Urinary bladder (tissue), 3 donors: ENCODE measurements at regions not wholly inside any gene's neighbourhood (a gene's known extent, or its start where the extent isn't known, plus 50 kb on each side); places are given as distances from the start of the nearest gene placed in this dataset.
A peak's percentile ranks its signal among the peaks of the same experiment; 100 is the strongest.
"Not testable (repeated sequence)": the region's sequence is repeated elsewhere in the genome, so short reads cannot be mapped to it uniquely, and the experiment has no call there.

Source experiments
- DNase-seq: peaks from one replicate; pipeline ENCODE4 v3.0.0-alpha.2; 2015; ENCODE audit errors: extremely low spot score
- H3K27ac ChIP-seq: one replicate; pipeline ENCODE4 v1.5.1; 2013; ENCODE audit warnings: low read depth, mild to moderate bottlenecking, moderate library complexity
- H3K36me3 ChIP-seq: one replicate; pipeline ENCODE4 v1.6.1; 2013; ENCODE audit warnings: mild to moderate bottlenecking, moderate library complexity; ENCODE audit not compliant: insufficient read depth
- H3K4me1 ChIP-seq: one replicate; pipeline ENCODE4 v1.6.1; 2013; ENCODE audit warnings: mild to moderate bottlenecking, moderate library complexity; ENCODE audit not compliant: insufficient read depth
- H3K4me3 ChIP-seq: one replicate; pipeline ENCODE4 v1.5.1; 2013; ENCODE audit warnings: low read depth, low read length
- whole genome bisulfite sequencing: extraction: QIAGEN DNeasy Blood & Tissue Kit; methylation state at CpG from one replicate; pipeline ENCODE4 v1.1.7; 2013; 5-methylcytosine and 5-hydroxymethylcytosine counted together
- donor health status: healthy with polysubstance abuse.
- donor health status: healthy.

- no peaks in the 10 kb centered on the region for H3K4me1 ChIP-seq
- 70% methylated on average over 1 of the region's 1 CpG for WGBS
Measured at GRCh38 chr9:79473704-79474103, 98.1 kb upstream of the TLE4 start.

DNA sequence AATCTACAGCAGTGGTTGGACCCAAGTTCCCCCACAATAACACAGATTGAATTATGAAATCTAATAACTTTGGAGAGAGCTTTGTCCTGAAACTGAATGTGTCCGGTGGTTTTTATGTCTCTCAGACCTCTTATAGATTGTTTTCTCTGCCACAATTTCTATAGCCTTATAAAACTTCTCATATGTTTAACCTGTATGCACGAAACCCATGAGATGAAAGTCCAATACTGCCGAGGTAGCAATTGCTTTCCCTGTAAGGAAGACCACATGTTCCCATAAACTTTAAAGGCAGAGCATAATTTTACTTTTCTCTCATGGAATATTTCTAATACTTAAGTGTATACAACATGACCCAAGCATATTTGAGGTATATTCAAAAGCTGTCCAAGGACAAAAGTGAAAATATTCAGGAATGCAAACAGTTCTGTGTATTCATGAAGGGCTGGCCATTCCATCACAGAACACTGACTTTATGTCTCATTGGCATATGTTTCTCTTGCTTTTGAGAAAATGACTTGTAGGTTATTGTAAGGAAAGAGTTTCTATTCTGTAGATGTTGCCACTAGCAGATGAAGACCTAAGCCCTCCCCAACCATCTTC, 94.4 kb upstream of the TLE4 start:
- no peaks in the 10 kb centered on the region for H3K36me3 ChIP-seq
- WGBS, result 82% methylated on average over 3 of the region's 3 CpGs

More at GRCh38 chr9:79473704-79474103, 98.1 kb upstream of the TLE4 start:
- no peak overlapping the region for H3K4me3 ChIP-seq
- H3K27ac ChIP-seq, result no peak overlapping the region
- H3K36me3 ChIP-seq, result no peaks in the 10 kb centered on the region
- no peak for DNase-seq

GRCh38 chr9:79477955-79478771, 93.6 kb upstream of the TLE4 start:
- DNase-seq, result no peak
- Histone ChIP-seq H3K4me1 (no peaks in the 10 kb centered on the region), H3K4me3 (no peak overlapping the region), H3K27ac (no peak overlapping the region), H3K36me3 (no peaks in the 10 kb centered on the region)
- 71% methylated on average over 5 of the region's 5 CpGs for WGBS

More for the DNA sequence above, 94.4 kb upstream of the TLE4 start:
- H3K27ac ChIP-seq, result no peak overlapping the region
- DNase-seq, result no peak
- no peak overlapping the region for H3K4me3 ChIP-seq
- no peaks in the 10 kb centered on the region for H3K4me1 ChIP-seq

GRCh38 chr9:79480639-79481038, 91.1 kb upstream of the TLE4 start:
- WGBS, result 90% methylated on average over 4 of the region's 4 CpGs
- no peak overlapping the region for H3K4me3 ChIP-seq

GRCh38 chr9:79481846-79482477, 89.8 kb upstream of the TLE4 start:
- no peak for DNase-seq
- no peak overlapping the region for H3K27ac ChIP-seq
- H3K4me3 ChIP-seq, result no peak overlapping the region
- 50% methylated on average over 5 of the region's 5 CpGs for WGBS
- no peaks in the 10 kb centered on the region for H3K36me3 ChIP-seq
- no peaks in the 10 kb centered on the region for H3K4me1 ChIP-seq

More at GRCh38 chr9:79480639-79481038, 91.1 kb upstream of the TLE4 start:
- Histone ChIP-seq H3K36me3 (no peaks in the 10 kb centered on the region), H3K27ac (no peak overlapping the region), H3K4me1 (no peaks in the 10 kb centered on the region)
- DNase-seq, result peak; percentile 46

GRCh38 chr9:79485258-79485657, 86.5 kb upstream of the TLE4 start:
- DNase-seq, result no peak
- Histone ChIP-seq H3K36me3 (no peaks in the 10 kb centered on the region), H3K27ac (no peak overlapping the region), H3K4me3 (no peak overlapping the region), H3K4me1 (no peaks in the 10 kb centered on the region)
- 47% methylated on average over 3 of the region's 3 CpGs for WGBS

- 43% methylated on average over 6 of the region's 6 CpGs for WGBS
- Histone ChIP-seq H3K4me1 (peaks cover 2% of the 10 kb centered on the region), H3K36me3 (no peaks in the 10 kb centered on the region), H3K27ac (no peak overlapping the region), H3K4me3 (no peak overlapping the region)
- DNase-seq, result peak; percentile 52
Measured at GRCh38 chr9:79489261-79490000, 82.3 kb upstream of the TLE4 start.

GRCh38 chr9:79490657-79491248, 81.0 kb upstream of the TLE4 start:
- Histone ChIP-seq H3K36me3 (no peaks in the 10 kb centered on the region), H3K4me3 (no peak overlapping the region), H3K4me1 (peaks cover 2% of the 10 kb centered on the region), H3K27ac (no peak overlapping the region)
- 76% methylated on average over 3 of the region's 3 CpGs for WGBS
- DNase-seq, result no peak

- H3K27ac ChIP-seq, result no peak overlapping the region
- H3K36me3 ChIP-seq, result no peaks in the 10 kb centered on the region
- DNase-seq, result no peak
- peaks cover 2% of the 10 kb centered on the region for H3K4me1 ChIP-seq
- 61% methylated on average over 3 of the region's 3 CpGs for WGBS
- no peak overlapping the region for H3K4me3 ChIP-seq
Measured at GRCh38 chr9:79492092-79493009, 79.4 kb upstream of the TLE4 start.

DNA sequence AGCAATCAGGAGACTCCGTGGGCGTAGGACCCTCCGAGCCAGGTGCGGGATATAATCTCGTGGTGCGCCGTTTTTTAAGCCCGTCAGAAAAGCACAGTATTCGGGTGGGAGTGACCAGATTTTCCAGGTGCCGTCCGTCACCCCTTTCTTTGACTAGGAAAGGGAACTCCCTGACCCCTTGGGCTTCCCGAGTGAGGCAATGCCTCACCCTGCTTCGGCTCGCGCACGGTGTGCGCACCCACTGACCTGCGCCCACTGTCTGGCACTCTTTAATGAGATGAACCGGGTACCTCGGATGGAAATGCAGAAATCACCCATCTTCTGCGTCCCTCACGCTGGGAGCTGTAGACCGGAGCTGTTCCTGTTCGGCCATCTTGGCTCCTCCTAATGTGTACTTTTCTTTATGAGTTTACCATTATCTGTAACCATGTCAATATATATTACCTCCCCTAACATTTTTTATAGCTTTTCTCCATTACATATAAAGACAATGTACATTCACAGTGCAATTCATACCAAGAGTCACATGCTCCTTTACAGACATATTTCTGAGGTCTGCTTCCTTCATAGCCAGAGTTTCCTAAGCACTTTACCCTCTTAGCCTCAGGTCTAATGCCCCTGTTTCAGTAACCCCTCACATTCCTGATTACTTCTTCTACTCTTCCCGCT, 71.4 kb upstream of the TLE4 start:
- not testable (repeated sequence) for H3K27ac ChIP-seq, H3K4me1 ChIP-seq, DNase-seq, H3K4me3 ChIP-seq, H3K36me3 ChIP-seq
- 92% methylated on average over 25 of the region's 25 CpGs for WGBS

GRCh38 chr9:79501546-79501945, 70.2 kb upstream of the TLE4 start:
- WGBS, result 94% methylated on average over 2 of the region's 2 CpGs
- Histone ChIP-seq H3K27ac (no peak overlapping the region), H3K36me3 (no peaks in the 10 kb centered on the region), H3K4me3 (no peak overlapping the region), H3K4me1 (no peaks in the 10 kb centered on the region)
- DNase-seq, result no peak

DNA sequence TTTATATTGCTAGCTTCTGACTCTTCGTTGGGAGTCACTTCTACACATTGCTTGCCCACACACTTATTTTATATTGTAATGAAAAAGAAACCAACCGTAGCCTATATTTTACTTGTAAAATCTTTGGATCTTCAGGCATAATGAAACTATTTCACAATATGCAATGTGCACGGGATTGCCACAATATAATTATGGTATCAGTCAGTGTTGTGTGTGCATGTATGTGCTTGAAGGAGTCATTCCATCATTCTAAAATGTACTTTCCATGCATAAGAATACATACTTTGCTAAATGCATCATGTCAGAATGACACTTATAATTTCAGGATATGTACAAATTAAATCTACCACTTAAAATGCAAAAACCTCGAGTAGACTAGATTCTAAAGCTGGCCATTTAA, 64.0 kb upstream of the TLE4 start:
- Histone ChIP-seq H3K4me3 (no peak overlapping the region), H3K27ac (no peak overlapping the region), H3K36me3 (no peaks in the 10 kb centered on the region), H3K4me1 (no peaks in the 10 kb centered on the region)
- no peak for DNase-seq
- 89% methylated on average over 4 of the region's 4 CpGs for WGBS
